Neural cell (in vitro differentiated cells): ENCODE measurements at regions not wholly inside any gene's neighbourhood (a gene's known extent, or its start where the extent isn't known, plus 50 kb on each side); places are given as distances from the start of the nearest gene placed in this dataset.

ENCODE experiments used
- CTCF ChIP-seq: fragments of 450-650 bp; IDR thresholded peaks from 2 replicates; pipeline ENCODE4 v1.5.1; 2014; ENCODE audit warnings: antibody characterized with exemption, mild to moderate bottlenecking, moderate library complexity; ENCODE audit not compliant: poor library complexity, severe bottlenecking
- EP300 ChIP-seq: fragments of 450-650 bp; conservative IDR thresholded peaks from 2 replicates; pipeline ENCODE4 v1.6.1; 2014; ENCODE audit warnings: antibody characterized with exemption, mild to moderate bottlenecking, moderate library complexity; ENCODE audit not compliant: poor library complexity, severe bottlenecking
- EZH2 ChIP-seq: fragments of 200-600, 300-800 bp; shearing (Covaris generic), sonication (generic); IDR thresholded peaks from 2 replicates; pipeline ENCODE4 v1.6.1; 2014; ENCODE audit warnings: antibody characterized with exemption, low read length, borderline replicate concordance, mild to moderate bottlenecking; ENCODE audit not compliant: insufficient read depth, poor library complexity, severe bottlenecking
- POLR2AphosphoS5 ChIP-seq: IDR thresholded peaks from 2 replicates; pipeline ENCODE4 v1.6.1; 2012
- REST ChIP-seq: IDR thresholded peaks from 2 replicates; pipeline ENCODE4 v1.6.1; 2012; ENCODE audit warnings: borderline replicate concordance
- TAF1 ChIP-seq: IDR thresholded peaks from 2 replicates; pipeline ENCODE4 v1.6.1; 2012; ENCODE audit warnings: low read depth

- TF ChIP-seq TAF1 (no peak), CTCF (no peak), POLR2AphosphoS5 (no peak), REST (no peak), EP300 (no peak), EZH2 (no peak)
Observed at GRCh38 chr15:27665002-27665401, 434.1 kb downstream of the OCA2 start.
